Kidney (tissue), 13 donors: ENCODE measurements at regions not wholly inside any gene's neighbourhood (a gene's known extent, or its start where the extent isn't known, plus 50 kb on each side); places are given as distances from the start of the nearest gene placed in this dataset.

Experiments
- DNase-seq, 5 donors: peaks; one replicate each; pipeline ENCODE4 v3.0.0-alpha.2; 2013 to 2020
- FAIRE-seq: peaks from 2 replicates; lab custom pipeline; 2012; peaks lifted over from hg19 to GRCh38; lab: Jason Lieb, UNC
- H3K27ac ChIP-seq, 2 donors: one replicate each; pipeline ENCODE4 v1.7.0; 2013; ENCODE audit warnings: low read depth in 2 of 2, low read length in 2 of 2, inconsistent platforms in 1 of 2
- H3K27me3 ChIP-seq: one replicate; pipeline ENCODE4 v1.7.1; 2013; ENCODE audit warnings: low read length, inconsistent platforms; ENCODE audit not compliant: control insufficient read depth, insufficient read depth
- H3K36me3 ChIP-seq, 3 donors: one replicate each; pipeline versions ENCODE4 v1.7.0 to v1.7.1; 2013; ENCODE audit warnings: low read length in 3 of 3, control low read depth in 1 of 3, inconsistent platforms in 1 of 3; ENCODE audit not compliant: insufficient read depth in 3 of 3, control insufficient read depth in 2 of 3
- H3K4me1 ChIP-seq, 3 donors: one replicate each; pipeline versions ENCODE4 v1.7.0 to v1.7.1; 2013; ENCODE audit warnings: low read length in 3 of 3, inconsistent platforms in 1 of 3, low read depth in 1 of 3; ENCODE audit not compliant: control insufficient read depth in 2 of 3, insufficient read depth in 2 of 3
- H3K4me3 ChIP-seq, 3 donors: one replicate each; pipeline versions ENCODE4 v1.7.0 to v1.8.1; 2013; ENCODE audit warnings: low read length in 3 of 3, control low read depth in 1 of 3, inconsistent platforms in 1 of 3
- H3K9ac ChIP-seq, 3 donors: one replicate each; pipeline versions ENCODE4 v1.7.0 to v1.7.1; 2013; ENCODE audit warnings: low read length in 3 of 3, control low read depth in 1 of 3, inconsistent platforms in 1 of 3
- H3K9me3 ChIP-seq, 3 donors: one replicate each; pipeline versions ENCODE4 v1.7.0 to v1.7.1; 2013; ENCODE audit warnings: low read length in 3 of 3, control low read depth in 1 of 3, inconsistent platforms in 1 of 3; ENCODE audit not compliant: control insufficient read depth in 2 of 3, insufficient read depth in 1 of 3
- CTCF ChIP-seq: IDR thresholded peaks from 3 replicates; pipeline ENCODE4 v1.5.1; 2012; ENCODE audit warnings: mild to moderate bottlenecking, moderate library complexity, borderline replicate concordance; ENCODE audit not compliant: insufficient read depth; ENCODE audit errors: extremely low read depth
- intact Hi-C: fragments of 100-400 bp; cut with DNase I; formaldehyde crosslinking; loops from one replicate; pipeline ENCODE4 v1.11.1; 2022
- donor health status: control.
- donor health status: control.
- donor health status: control.
- donor health status: control.
- donor health status: control.
- donor health status: DM: yes; HTN: yes; CAD: no.
- donor health status: Normal renal cell carcinoma (clear cell type).

GRCh38 chr2:182616471-182617393 lies 99.3 kb upstream of the DNAJC10 start:
- FAIRE-seq (no peak), DNase-seq (peak in 3 of 5 donors; percentile 28 to 67 (median 53))
- Histone ChIP-seq H3K9ac (no peak overlapping the region), H3K27me3 (no peaks in the 10 kb centered on the region), H3K9me3 (no peaks in the 10 kb centered on the region), H3K4me3 (no peak overlapping the region), H3K36me3 (no peaks in the 10 kb centered on the region), H3K27ac (peak overlapping the region in 1 of 2 donors; percentile 55), H3K4me1 (peaks cover 0 to 4% (median 0%) of the 10 kb centered on the region in 3 donors)
- intact Hi-C loops = no loop called here
- no peak for TF ChIP-seq CTCF

- Histone ChIP-seq H3K4me3 (no peak overlapping the region), H3K27me3 (no peaks in the 10 kb centered on the region), H3K9me3 (no peaks in the 10 kb centered on the region), H3K27ac (no peak overlapping the region), H3K9ac (no peak overlapping the region), H3K4me1 (peaks cover 0 to 4% (median 0%) of the 10 kb centered on the region in 3 donors), H3K36me3 (no peaks in the 10 kb centered on the region)
- intact Hi-C loops = no loop called here
- TF ChIP-seq CTCF = no peak
- FAIRE-seq = no peak
- no peak for DNase-seq
These were observed 97.4 kb upstream of the DNAJC10 start for GRCh38 chr2:182618672-182619079.

GRCh38 chr2:182619276-182619675 lies 96.8 kb upstream of the DNAJC10 start:
- Histone ChIP-seq H3K27me3 (no peaks in the 10 kb centered on the region), H3K9me3 (no peaks in the 10 kb centered on the region), H3K4me1 (peaks cover 0 to 4% (median 0%) of the 10 kb centered on the region in 3 donors), H3K4me3 (no peak overlapping the region), H3K27ac (no peak overlapping the region), H3K9ac (no peak overlapping the region), H3K36me3 (no peaks in the 10 kb centered on the region)
- DNase-seq = no peak
- intact Hi-C loops = no loop called here
- no peak for FAIRE-seq
- no peak for TF ChIP-seq CTCF
